ENCODE measurements at regions not wholly inside any gene's neighbourhood (a gene's known extent, or its start where the extent isn't known, plus 50 kb on each side); places are given as distances from the start of the nearest gene placed in this dataset.

GRCh38 chr7:17552373-17552772 lies 253.9 kb downstream of the AHR start:
- TF ChIP-seq CTCF (IDR thresholded peaks at IDR 0.05; ENCODE audit: insufficient read depth, low read length, poor library complexity, severe bottlenecking) (no peak), EZH2phosphoT487 (conservative IDR thresholded peaks at IDR 0.05; ENCODE audit: low read length) (no peak)
